SK-N-SH treated with all-trans-retinoic acid at 6 μM for 48 hours (cell line): ENCODE measurements at regions not wholly inside any gene's neighbourhood (a gene's known extent, or its start where the extent isn't known, plus 50 kb on each side); places are given as distances from the start of the nearest gene placed in this dataset.

ENCODE experiments used
- PATZ1 ChIP-seq: fragments of 250-450 bp; sonication (Bioruptor Pico); IDR thresholded peaks from 2 replicates; pipeline ENCODE4 v1.8.0; 2020; ENCODE audit warnings: mild to moderate bottlenecking, moderate library complexity, borderline replicate concordance
- TCF4 ChIP-seq: fragments of 250-450 bp; sonication (Bioruptor Pico); IDR thresholded peaks from 2 replicates; pipeline ENCODE4 v1.8.0; 2021; ENCODE audit warnings: mild to moderate bottlenecking, moderate library complexity, borderline replicate concordance
- ZNF70 ChIP-seq: fragments of 450-650 bp; formaldehyde crosslinking; IDR thresholded peaks from 2 replicates; pipeline ENCODE4 v1.5.0; 2020; ENCODE audit warnings: mild to moderate bottlenecking, moderate library complexity

GRCh38 chr1:67983867-67984266, 66.6 kb downstream of the DIRAS3 start:
- no peak for TF ChIP-seq TCF4 (CRISPR knock-in tag)
- no peak for TF ChIP-seq ZNF70 (CRISPR knock-in tag)
- TF ChIP-seq PATZ1 (CRISPR knock-in tag): no peak
